DND-41 (cell line): ENCODE measurements at regions not wholly inside any gene's neighbourhood (a gene's known extent, or its start where the extent isn't known, plus 50 kb on each side); places are given as distances from the start of the nearest gene placed in this dataset.

ENCODE experiments used
- CTCF ChIP-seq: IDR thresholded peaks from 2 replicates; pipeline ENCODE4 v1.5.1; 2012; ENCODE audit warnings: borderline replicate concordance, low read length, moderate library complexity, mild to moderate bottlenecking; ENCODE audit not compliant: poor library complexity, severe bottlenecking; ENCODE audit errors: extremely low read depth
- EZH2 ChIP-seq: IDR thresholded peaks from 3 replicates; pipeline ENCODE4 v1.6.1; 2012; ENCODE audit warnings: borderline replicate concordance, low read depth, mild to moderate bottlenecking, moderate library complexity, low read length, inconsistent platforms; ENCODE audit not compliant: severe bottlenecking

GRCh38 chr6:99814230-99814928 is 179.6 kb downstream of the MCHR2 start:
- TF ChIP-seq CTCF: no peak
- no peak for TF ChIP-seq EZH2
